HG03521 (cell line): ENCODE measurements at regions not wholly inside any gene's neighbourhood (a gene's known extent, or its start where the extent isn't known, plus 50 kb on each side); places are given as distances from the start of the nearest gene placed in this dataset.
"Not testable (repeated sequence)": the region's sequence is repeated elsewhere in the genome, so short reads cannot be mapped to it uniquely, and the experiment has no call there.

Experiments
- ATAC-seq: cut with Tn5 transposase; IDR thresholded peaks from one replicate; pipeline ENCODE4 v1.9.1; 2021; ENCODE audit warnings: mild to moderate bottlenecking, moderate library complexity; ENCODE audit not compliant: unreplicated experiment

DNA sequence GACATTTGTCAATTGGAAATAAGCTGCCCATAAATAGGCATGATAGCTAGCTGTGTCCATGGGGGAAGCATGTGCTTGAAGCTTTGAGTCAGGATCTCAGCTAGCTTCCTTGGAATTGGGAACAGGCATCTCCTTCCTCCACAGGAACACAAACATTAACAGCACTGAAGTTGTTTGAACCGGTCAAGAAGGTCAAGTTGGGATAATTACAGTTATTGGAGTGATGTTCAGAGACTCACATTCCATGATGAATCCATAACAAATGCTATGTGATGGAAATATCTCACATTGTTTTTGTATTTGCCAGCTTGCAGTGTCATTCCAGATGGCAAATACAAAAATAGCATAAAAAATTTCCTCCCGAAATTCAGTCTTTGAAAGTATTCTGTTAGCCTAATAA is 347.6 kb upstream of the SMIM21 start:
- ATAC-seq: no peak

DNA sequence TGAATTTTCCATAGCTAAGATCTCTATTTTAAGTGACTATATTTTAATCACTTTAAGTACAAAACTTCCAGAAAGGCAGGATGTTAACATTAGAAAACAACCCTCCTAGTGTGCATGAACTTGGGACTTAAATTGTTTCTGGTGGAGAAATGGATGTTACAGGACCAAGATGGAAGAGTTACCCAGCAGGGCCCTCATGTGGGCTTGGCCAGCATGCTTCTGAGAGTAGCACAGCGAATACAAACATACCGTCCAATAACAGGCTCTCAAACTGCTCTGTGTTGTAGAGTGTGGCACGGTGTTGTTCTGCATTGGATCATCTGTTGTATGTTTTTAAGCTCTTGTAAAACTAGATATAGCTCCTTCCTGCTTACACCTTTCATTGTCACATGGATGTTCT is 346.1 kb upstream of the SMIM21 start:
- no peak for ATAC-seq

- no peak for ATAC-seq
Measured at GRCh38 chr18:75762758-75763157, 335.3 kb upstream of the SMIM21 start.

DNA sequence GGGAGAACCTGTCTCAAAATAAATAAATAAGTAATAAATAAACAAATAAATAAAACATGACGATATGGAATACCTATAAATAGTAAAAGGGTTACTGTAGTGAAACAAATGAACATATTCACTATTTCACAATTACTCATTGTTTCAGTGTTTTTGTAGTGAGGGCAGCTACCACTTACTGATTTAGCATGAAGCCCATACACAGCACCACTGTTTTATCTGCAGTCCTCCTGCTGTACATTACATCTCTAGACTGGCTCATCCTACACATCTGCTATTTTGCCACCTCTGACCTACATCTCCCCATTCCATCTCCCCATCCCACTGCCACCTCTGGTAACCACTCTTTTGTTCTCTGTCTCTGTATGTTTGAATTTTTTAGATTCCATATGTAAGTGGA is 332.7 kb upstream of the SMIM21 start:
- no peak for ATAC-seq

- ATAC-seq: no peak
Measured at GRCh38 chr18:75757951-75758350, 330.4 kb upstream of the SMIM21 start.

- ATAC-seq: no peak
Measured at GRCh38 chr18:75754433-75754832, 326.9 kb upstream of the SMIM21 start.

DNA sequence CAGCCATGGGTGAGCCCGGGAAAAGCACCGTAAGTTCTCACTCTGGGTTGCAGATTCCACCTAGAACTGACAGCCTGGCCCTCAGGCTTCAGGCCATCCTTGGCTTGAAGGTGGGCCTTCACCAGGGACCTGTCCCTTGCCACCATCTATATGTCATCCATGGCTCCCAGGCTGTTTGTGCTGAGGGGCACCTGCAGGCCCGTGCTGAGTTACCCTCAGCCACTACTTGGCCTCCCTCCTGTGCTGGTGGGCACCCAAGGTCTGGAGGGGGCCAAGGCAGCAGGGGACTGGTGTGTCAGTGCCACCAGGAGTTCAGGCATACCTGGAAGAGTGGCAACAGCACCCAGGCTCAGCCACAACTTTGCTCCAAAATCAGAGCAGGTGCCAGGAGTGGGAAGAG is 326.2 kb upstream of the SMIM21 start:
- ATAC-seq: no peak

- ATAC-seq: no peak
Measured at GRCh38 chr18:75752740-75753263, 325.3 kb upstream of the SMIM21 start.

GRCh38 chr18:75745147-75745546 is 317.6 kb upstream of the SMIM21 start:
- no peak for ATAC-seq

DNA sequence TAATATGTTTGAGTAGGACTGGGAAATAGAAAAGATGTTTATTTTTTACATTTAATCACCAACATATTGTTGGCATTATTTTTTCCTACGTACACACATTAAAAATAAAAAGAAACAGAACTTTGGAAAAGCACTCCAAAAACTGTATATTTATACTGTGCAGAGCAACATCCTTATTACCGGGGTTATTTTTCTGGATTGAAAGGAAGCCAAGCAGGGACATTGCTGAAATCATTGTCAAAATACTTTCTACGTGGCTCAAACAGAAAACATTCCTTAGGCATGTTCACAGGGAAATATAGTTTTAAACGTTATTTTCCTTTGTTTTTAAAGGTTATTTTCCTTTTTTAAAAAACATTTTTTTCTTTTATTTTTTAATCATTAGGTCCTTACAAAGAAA is 315.0 kb upstream of the SMIM21 start:
- ATAC-seq: no peak

DNA sequence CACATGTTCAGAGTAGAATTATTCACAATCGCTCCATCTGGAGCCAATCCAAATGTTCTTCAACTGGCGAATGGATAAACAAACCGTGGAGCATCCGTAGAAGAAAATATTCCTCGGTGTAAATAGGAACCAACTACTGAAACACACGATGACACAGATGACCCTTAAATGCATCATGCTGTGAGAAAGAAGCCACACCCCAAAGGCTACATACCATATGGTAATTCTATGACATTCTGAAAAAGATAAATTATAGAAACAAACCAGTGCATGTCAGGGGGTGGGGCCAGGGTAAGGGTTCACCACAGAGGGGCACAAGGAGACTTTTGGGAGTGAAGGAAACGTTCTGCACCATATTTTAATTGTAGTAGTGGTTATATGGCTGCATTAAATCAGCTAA is 312.2 kb upstream of the SMIM21 start:
- ATAC-seq: no peak

- no peak for ATAC-seq
Measured at GRCh38 chr18:75735291-75735690, 307.8 kb upstream of the SMIM21 start.

DNA sequence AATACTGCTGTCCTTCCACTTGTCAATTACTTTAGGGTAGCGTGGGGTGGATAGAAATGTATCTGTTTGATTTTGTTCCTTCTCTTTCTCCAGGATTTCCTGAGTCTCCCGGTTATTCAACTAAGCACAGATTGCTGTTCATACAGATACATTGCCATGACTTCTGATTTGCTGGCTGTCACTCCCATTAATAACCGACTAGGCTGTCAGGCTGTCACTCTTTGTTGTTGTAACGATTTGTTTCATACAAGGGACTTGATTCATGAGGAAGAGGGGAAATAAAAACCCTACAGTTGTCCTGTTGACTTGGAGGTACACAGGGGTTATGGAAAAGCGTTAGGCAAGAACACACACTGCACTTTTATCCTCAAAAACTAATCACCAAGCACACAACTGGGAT is 302.7 kb upstream of the SMIM21 start:
- ATAC-seq: no peak

DNA sequence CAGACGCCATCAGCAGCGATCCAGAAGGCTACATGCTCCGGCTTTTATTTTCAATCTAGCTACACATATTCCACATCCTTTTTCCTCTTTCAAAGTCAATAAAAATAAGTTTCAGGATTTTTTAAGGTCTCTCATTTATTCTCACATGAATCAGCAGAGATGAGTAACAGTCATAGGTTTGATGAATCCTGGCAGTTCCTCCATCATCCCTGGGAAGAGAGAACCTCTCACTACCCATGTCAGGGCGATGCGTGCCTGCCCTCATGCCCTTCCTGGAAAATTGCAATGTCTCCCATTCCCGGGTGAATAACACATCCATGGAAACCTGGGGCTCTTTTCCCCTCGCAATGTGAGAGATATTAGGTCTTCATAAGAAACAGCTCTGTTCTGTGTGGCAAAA is 301.1 kb upstream of the SMIM21 start:
- ATAC-seq: no peak

GRCh38 chr18:75727456-75727855 is 300.0 kb upstream of the SMIM21 start:
- peak; percentile 48 for ATAC-seq

DNA sequence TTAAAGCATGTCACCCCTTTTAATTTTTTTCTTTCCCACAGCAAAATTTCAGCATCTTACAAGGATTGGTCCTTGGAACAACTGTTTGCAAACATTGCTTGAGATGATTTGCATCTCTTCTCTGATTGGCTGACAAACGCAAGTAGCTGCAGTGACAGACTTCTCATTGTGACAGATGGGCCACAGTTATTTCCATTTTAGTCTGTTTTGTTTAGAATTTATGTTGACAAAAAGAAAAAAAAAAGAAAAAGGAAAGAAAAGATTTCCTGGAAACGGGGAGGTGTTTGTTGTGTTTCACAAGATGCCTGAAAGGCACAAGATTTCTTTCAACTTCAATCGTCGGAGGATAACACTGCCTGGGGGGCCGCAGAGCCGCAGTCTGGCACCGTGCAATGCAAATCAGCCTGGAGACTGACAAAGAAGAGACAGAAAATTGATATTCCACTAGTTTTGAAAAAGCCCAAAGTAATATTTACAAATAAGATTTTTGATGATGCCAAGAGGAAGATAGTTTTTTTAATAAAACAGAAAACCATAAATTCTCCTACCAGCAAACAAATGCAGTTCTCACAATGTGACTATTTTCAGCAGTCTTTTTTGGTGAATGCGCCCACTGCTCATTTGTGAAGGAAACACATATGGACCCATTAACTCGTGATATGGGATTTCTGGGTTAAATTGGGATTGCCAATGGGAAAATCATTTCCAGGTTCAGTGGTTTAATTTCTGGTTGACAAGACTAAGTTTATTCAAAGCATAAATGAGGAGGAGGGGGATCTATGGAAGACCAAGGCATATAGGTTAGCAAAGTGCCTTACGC is 296.2 kb upstream of the SMIM21 start:
- ATAC-seq: no peak

DNA sequence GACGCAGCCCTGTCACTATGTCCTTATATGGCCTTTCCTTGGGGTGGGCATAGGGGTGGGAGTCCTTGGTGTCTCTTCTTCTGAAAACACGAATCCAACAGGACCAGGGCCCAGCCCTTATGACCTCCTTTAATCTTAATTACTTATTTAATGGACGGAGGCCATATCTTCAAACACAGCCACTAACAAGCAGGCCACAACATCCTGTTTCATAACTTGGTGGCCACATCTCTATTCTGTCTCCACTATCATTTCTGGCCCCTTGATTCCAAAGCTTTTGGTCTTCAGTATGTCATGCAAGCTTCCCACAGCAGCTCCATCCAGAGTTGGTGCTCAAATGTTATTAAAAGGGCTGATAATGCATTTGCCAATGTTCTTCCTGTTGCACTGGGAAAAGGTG is 287.3 kb upstream of the SMIM21 start:
- no peak for ATAC-seq

GRCh38 chr18:75712124-75712867 is 284.8 kb upstream of the SMIM21 start:
- not testable (repeated sequence) for ATAC-seq

DNA sequence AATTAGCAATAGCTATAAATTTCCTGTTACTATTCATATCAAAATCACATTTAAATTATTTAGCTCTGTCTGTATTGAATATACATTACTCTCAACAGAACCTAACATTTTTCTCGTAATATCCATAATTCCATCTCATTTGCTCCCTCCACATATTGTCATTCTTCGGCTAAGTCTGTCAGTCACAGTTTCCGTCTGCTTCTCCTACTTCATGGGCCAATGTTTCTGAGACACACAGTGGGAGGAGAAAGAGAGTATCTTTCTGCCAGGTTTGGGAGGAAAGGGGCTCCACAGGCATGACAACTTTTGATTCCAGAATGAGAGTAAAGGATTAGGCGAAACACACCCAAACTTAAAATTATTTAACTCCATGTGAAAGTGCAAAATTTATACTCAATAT is 273.1 kb upstream of the SMIM21 start:
- no peak for ATAC-seq

- no peak for ATAC-seq
Measured at GRCh38 chr18:75698861-75699260, 271.4 kb upstream of the SMIM21 start.

DNA sequence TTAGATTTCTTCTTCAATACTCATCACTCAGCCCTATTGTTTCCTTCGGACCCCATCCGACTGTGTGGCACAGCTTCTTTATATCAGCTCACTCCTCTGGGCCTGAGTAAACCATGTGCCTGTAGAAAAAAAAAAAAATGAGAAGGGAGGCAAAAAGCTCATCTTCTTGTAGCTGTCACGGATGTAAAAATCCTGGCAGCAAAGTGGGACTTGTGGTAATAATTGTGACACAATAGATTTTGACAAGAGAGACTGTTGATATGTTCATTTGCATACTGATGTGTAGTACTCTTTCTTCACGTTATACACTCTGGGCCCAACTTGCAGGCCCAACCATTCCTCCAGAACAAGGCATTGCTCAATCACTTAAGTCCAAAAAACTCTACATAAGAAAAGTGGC is 270.0 kb upstream of the SMIM21 start:
- ATAC-seq: no peak

DNA sequence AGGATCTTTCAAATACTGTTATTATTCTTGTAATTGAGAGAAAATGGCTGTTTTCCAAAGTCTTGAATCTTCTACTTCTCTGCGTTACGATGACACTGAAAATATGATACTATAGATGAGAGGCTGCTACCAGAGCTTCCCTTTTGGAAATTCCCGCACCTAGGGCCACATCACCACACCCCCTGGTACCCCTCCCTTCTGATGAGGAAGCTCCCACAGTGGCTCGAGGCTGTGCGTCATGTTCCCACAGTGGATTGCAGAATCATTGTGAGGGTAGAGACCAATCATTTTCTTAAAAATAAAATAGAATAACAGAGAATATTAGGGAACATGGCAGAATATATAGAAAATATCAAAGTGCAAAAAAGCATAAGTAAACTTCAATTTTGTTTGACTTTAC is 268.9 kb upstream of the SMIM21 start:
- ATAC-seq: no peak
